ENCODE measurements at regions not wholly inside any gene's neighbourhood (a gene's known extent, or its start where the extent isn't known, plus 50 kb on each side); places are given as distances from the start of the nearest gene placed in this dataset.

- TF ChIP-seq, protein P1, sequence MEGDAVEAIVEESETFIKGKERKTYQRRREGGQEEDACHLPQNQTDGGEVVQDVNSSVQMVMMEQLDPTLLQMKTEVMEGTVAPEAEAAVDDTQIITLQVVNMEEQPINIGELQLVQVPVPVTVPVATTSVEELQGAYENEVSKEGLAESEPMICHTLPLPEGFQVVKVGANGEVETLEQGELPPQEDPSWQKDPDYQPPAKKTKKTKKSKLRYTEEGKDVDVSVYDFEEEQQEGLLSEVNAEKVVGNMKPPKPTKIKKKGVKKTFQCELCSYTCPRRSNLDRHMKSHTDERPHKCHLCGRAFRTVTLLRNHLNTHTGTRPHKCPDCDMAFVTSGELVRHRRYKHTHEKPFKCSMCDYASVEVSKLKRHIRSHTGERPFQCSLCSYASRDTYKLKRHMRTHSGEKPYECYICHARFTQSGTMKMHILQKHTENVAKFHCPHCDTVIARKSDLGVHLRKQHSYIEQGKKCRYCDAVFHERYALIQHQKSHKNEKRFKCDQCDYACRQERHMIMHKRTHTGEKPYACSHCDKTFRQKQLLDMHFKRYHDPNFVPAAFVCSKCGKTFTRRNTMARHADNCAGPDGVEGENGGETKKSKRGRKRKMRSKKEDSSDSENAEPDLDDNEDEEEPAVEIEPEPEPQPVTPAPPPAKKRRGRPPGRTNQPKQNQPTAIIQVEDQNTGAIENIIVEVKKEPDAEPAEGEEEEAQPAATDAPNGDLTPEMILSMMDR (IDR thresholded peaks at IDR 0.05), result no peak
- TF ChIP-seq POLR2AphosphoS5 (IDR thresholded peaks at IDR 0.05) (no peak), POLR2A (IDR thresholded peaks at IDR 0.05) (no peak)
Measured at GRCh38 chr2:63784461-63784860, 57.2 kb upstream of the UGP2 start.

All from gastroesophageal sphincter (tissue), 3 donors.